ENCODE measurements at regions not wholly inside any gene's neighbourhood (a gene's known extent, or its start where the extent isn't known, plus 50 kb on each side); places are given as distances from the start of the nearest gene placed in this dataset.
"Not testable (repeated sequence)": the region's sequence is repeated elsewhere in the genome, so short reads cannot be mapped to it uniquely, and the experiment has no call there.

- no peaks in the 10 kb centered on the region for H3K9me3 ChIP-seq (ENCODE audit: low read length)
- no peaks in the 10 kb centered on the region for H3K36me3 ChIP-seq (ENCODE audit: insufficient read depth, low read length)
- no peak overlapping the region for H2AFZ ChIP-seq (ENCODE audit: low read depth, low read length)
- H3K4me1 ChIP-seq (ENCODE audit: insufficient read depth, low read length): no peaks in the 10 kb centered on the region
- H3K27me3 ChIP-seq (ENCODE audit: insufficient read depth, low read length): peaks cover 7% of the 10 kb centered on the region
- no peak overlapping the region for H3K4me3 ChIP-seq (ENCODE audit: low read length)
These were observed 140.0 kb upstream of the FHL2 start for GRCh38 chr2:105538840-105539239.

GRCh38 chr2:105537920-105538319, 139.1 kb upstream of the FHL2 start:
- Histone ChIP-seq H3K4me1 (ENCODE audit: insufficient read depth, low read length) (no peaks in the 10 kb centered on the region), H3K27me3 (ENCODE audit: insufficient read depth, low read length) (peaks cover 7% of the 10 kb centered on the region), H3K36me3 (ENCODE audit: insufficient read depth, low read length) (no peaks in the 10 kb centered on the region), H2AFZ (ENCODE audit: low read depth, low read length) (no peak overlapping the region), H3K4me3 (ENCODE audit: low read length) (no peak overlapping the region), H3K9me3 (ENCODE audit: low read length) (no peaks in the 10 kb centered on the region)

- H2AFZ ChIP-seq (ENCODE audit: low read depth, low read length): no peak overlapping the region
- H3K4me3 ChIP-seq (ENCODE audit: low read length): no peak overlapping the region
- no peaks in the 10 kb centered on the region for H3K36me3 ChIP-seq (ENCODE audit: insufficient read depth, low read length)
- no peaks in the 10 kb centered on the region for H3K4me1 ChIP-seq (ENCODE audit: insufficient read depth, low read length)
- H3K27me3 ChIP-seq (ENCODE audit: insufficient read depth, low read length): peaks cover 7% of the 10 kb centered on the region
- H3K9me3 ChIP-seq (ENCODE audit: low read length): no peaks in the 10 kb centered on the region
These were observed 138.6 kb upstream of the FHL2 start for GRCh38 chr2:105537466-105537865.

- H3K9me3 ChIP-seq (ENCODE audit: low read length): no peaks in the 10 kb centered on the region
- no peaks in the 10 kb centered on the region for H3K36me3 ChIP-seq (ENCODE audit: insufficient read depth, low read length)
- no peak overlapping the region for H3K4me3 ChIP-seq (ENCODE audit: low read length)
- peaks cover 5% of the 10 kb centered on the region for H3K27me3 ChIP-seq (ENCODE audit: insufficient read depth, low read length)
- no peaks in the 10 kb centered on the region for H3K4me1 ChIP-seq (ENCODE audit: insufficient read depth, low read length)
- no peak overlapping the region for H2AFZ ChIP-seq (ENCODE audit: low read depth, low read length)
These were observed 137.3 kb upstream of the FHL2 start for GRCh38 chr2:105536175-105536574.

- H3K9me3 ChIP-seq (ENCODE audit: low read length); H3K4me1 ChIP-seq (ENCODE audit: insufficient read depth, low read length); H3K4me3 ChIP-seq (ENCODE audit: low read length); H2AFZ ChIP-seq (ENCODE audit: low read depth, low read length); H3K27me3 ChIP-seq (ENCODE audit: insufficient read depth, low read length); H3K36me3 ChIP-seq (ENCODE audit: insufficient read depth, low read length): not testable (repeated sequence)
These were observed 130.4 kb upstream of the FHL2 start for GRCh38 chr2:105529258-105529657.

- no peaks in the 10 kb centered on the region for H3K36me3 ChIP-seq (ENCODE audit: insufficient read depth, low read length)
- H3K4me3 ChIP-seq (ENCODE audit: low read length): no peak overlapping the region
- no peak overlapping the region for H2AFZ ChIP-seq (ENCODE audit: low read depth, low read length)
- no peaks in the 10 kb centered on the region for H3K4me1 ChIP-seq (ENCODE audit: insufficient read depth, low read length)
- H3K9me3 ChIP-seq (ENCODE audit: low read length): peaks cover 3% of the 10 kb centered on the region
- no peaks in the 10 kb centered on the region for H3K27me3 ChIP-seq (ENCODE audit: insufficient read depth, low read length)
These were observed 127.4 kb upstream of the FHL2 start for GRCh38 chr2:105526000-105526925.

GRCh38 chr2:105525201-105525600, 126.3 kb upstream of the FHL2 start:
- Histone ChIP-seq H3K27me3 (ENCODE audit: insufficient read depth, low read length) (no peaks in the 10 kb centered on the region), H3K9me3 (ENCODE audit: low read length) (peaks cover 3% of the 10 kb centered on the region), H3K36me3 (ENCODE audit: insufficient read depth, low read length) (no peaks in the 10 kb centered on the region), H3K4me3 (ENCODE audit: low read length) (no peak overlapping the region), H2AFZ (ENCODE audit: low read depth, low read length) (no peak overlapping the region), H3K4me1 (ENCODE audit: insufficient read depth, low read length) (no peaks in the 10 kb centered on the region)

GRCh38 chr2:105522645-105523044, 123.8 kb upstream of the FHL2 start:
- Histone ChIP-seq H3K4me1 (ENCODE audit: insufficient read depth, low read length) (no peaks in the 10 kb centered on the region), H3K27me3 (ENCODE audit: insufficient read depth, low read length) (no peaks in the 10 kb centered on the region), H3K9me3 (ENCODE audit: low read length) (peaks cover 3% of the 10 kb centered on the region), H3K36me3 (ENCODE audit: insufficient read depth, low read length) (no peaks in the 10 kb centered on the region), H3K4me3 (ENCODE audit: low read length) (no peak overlapping the region), H2AFZ (ENCODE audit: low read depth, low read length) (no peak overlapping the region)

- Histone ChIP-seq H3K4me1 (ENCODE audit: insufficient read depth, low read length) (no peaks in the 10 kb centered on the region), H2AFZ (ENCODE audit: low read depth, low read length) (no peak overlapping the region), H3K9me3 (ENCODE audit: low read length) (peaks cover 3% of the 10 kb centered on the region), H3K4me3 (ENCODE audit: low read length) (no peak overlapping the region), H3K36me3 (ENCODE audit: insufficient read depth, low read length) (no peaks in the 10 kb centered on the region), H3K27me3 (ENCODE audit: insufficient read depth, low read length) (no peaks in the 10 kb centered on the region)
These were observed 122.8 kb upstream of the FHL2 start for GRCh38 chr2:105521616-105522015.

- Histone ChIP-seq H3K4me3 (ENCODE audit: low read length) (no peak overlapping the region), H3K4me1 (ENCODE audit: insufficient read depth, low read length) (no peaks in the 10 kb centered on the region), H3K36me3 (ENCODE audit: insufficient read depth, low read length) (no peaks in the 10 kb centered on the region), H3K27me3 (ENCODE audit: insufficient read depth, low read length) (no peaks in the 10 kb centered on the region), H2AFZ (ENCODE audit: low read depth, low read length) (no peak overlapping the region), H3K9me3 (ENCODE audit: low read length) (peaks cover 3% of the 10 kb centered on the region)
These were observed 122.3 kb upstream of the FHL2 start for GRCh38 chr2:105521176-105521575.

- H3K27me3 ChIP-seq (ENCODE audit: insufficient read depth, low read length): no peaks in the 10 kb centered on the region
- no peak overlapping the region for H2AFZ ChIP-seq (ENCODE audit: low read depth, low read length)
- H3K4me3 ChIP-seq (ENCODE audit: low read length): no peak overlapping the region
- no peaks in the 10 kb centered on the region for H3K9me3 ChIP-seq (ENCODE audit: low read length)
- H3K4me1 ChIP-seq (ENCODE audit: insufficient read depth, low read length): no peaks in the 10 kb centered on the region
- no peaks in the 10 kb centered on the region for H3K36me3 ChIP-seq (ENCODE audit: insufficient read depth, low read length)
These were observed 120.7 kb upstream of the FHL2 start for GRCh38 chr2:105519516-105519915.

- H2AFZ ChIP-seq (ENCODE audit: low read depth, low read length): no peak overlapping the region
- H3K9me3 ChIP-seq (ENCODE audit: low read length): no peaks in the 10 kb centered on the region
- no peak overlapping the region for H3K4me3 ChIP-seq (ENCODE audit: low read length)
These were observed 120.0 kb upstream of the FHL2 start for GRCh38 chr2:105518897-105519296.

GRCh38 chr2:105517814-105518705, 119.2 kb upstream of the FHL2 start:
- Histone ChIP-seq H3K4me3 (ENCODE audit: low read length) (no peak overlapping the region), H2AFZ (ENCODE audit: low read depth, low read length) (no peak overlapping the region), H3K4me1 (ENCODE audit: insufficient read depth, low read length) (no peaks in the 10 kb centered on the region), H3K9me3 (ENCODE audit: low read length) (no peaks in the 10 kb centered on the region), H3K36me3 (ENCODE audit: insufficient read depth, low read length) (no peaks in the 10 kb centered on the region), H3K27me3 (ENCODE audit: insufficient read depth, low read length) (no peaks in the 10 kb centered on the region)

More at GRCh38 chr2:105518897-105519296, 120.0 kb upstream of the FHL2 start:
- no peaks in the 10 kb centered on the region for H3K36me3 ChIP-seq (ENCODE audit: insufficient read depth, low read length)
- no peaks in the 10 kb centered on the region for H3K27me3 ChIP-seq (ENCODE audit: insufficient read depth, low read length)
- H3K4me1 ChIP-seq (ENCODE audit: insufficient read depth, low read length): no peaks in the 10 kb centered on the region
